ENCODE measurements at regions not wholly inside any gene's neighbourhood (a gene's known extent, or its start where the extent isn't known, plus 50 kb on each side); places are given as distances from the start of the nearest gene placed in this dataset.

DNA sequence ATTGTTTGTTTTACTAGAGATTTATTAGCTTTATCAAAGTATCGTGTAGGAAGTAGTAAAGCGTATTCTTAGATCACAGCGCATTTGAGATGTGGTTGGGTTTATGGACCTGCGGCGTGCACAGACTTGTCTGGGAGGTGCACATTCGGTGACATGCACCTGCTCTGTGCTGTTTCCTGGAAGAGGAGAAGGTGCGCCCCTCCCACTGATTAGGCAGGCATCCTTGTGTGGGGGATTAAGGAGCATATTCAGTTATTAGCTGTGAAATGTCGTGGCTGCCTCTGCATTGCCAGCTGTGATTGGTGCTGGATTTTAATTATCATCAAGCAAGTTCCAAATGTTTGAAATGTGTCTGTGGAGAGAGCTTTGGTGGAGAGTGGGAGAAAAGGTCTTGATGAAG, 903.8 kb upstream of the RBFOX1 start:
- no peak for DNase-seq (ENCODE audit: low spot score)
- Mint-ChIP-seq H3K9me3 (peaks cover 12% of the 10 kb centered on the region), H3K27ac (no peak overlapping the region), H3K36me3 (ENCODE audit: low read depth) (no peaks in the 10 kb centered on the region), H3K4me1 (ENCODE audit: low read depth) (no peaks in the 10 kb centered on the region), H3K4me3 (no peak overlapping the region), H3K27me3 (ENCODE audit: insufficient read depth) (no peaks in the 10 kb centered on the region)
- intact Hi-C loops (cut with micrococcal nuclease) = no loop called here

DNA sequence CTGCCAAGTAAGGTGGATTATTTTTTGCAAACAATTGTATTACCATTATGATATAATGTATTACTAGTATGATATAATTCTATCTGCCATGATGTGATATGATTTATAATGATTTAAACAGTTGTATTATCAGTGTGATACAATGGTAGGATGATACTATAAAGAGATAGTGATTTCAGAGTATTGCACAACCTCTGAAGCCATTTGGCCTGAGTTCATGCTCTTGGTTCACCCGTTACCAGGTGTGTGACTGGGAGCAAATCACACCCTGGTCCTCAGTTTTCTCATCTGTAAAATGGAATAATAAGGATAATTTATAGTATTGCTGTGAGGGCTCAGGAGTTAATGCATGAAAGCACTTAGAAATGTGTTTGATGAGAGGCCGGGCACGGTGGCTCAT, 905.0 kb upstream of the RBFOX1 start:
- no peak for DNase-seq (ENCODE audit: low spot score)
- H3K36me3 Mint-ChIP-seq (ENCODE audit: low read depth) = no peaks in the 10 kb centered on the region
- intact Hi-C loops (cut with micrococcal nuclease) = no loop called here
- no peak overlapping the region for H3K27ac Mint-ChIP-seq
- no peaks in the 10 kb centered on the region for H3K4me1 Mint-ChIP-seq (ENCODE audit: low read depth)
- H3K9me3 Mint-ChIP-seq = peaks cover 19% of the 10 kb centered on the region
- no peaks in the 10 kb centered on the region for H3K27me3 Mint-ChIP-seq (ENCODE audit: insufficient read depth)
- no peak overlapping the region for H3K4me3 Mint-ChIP-seq

DNA sequence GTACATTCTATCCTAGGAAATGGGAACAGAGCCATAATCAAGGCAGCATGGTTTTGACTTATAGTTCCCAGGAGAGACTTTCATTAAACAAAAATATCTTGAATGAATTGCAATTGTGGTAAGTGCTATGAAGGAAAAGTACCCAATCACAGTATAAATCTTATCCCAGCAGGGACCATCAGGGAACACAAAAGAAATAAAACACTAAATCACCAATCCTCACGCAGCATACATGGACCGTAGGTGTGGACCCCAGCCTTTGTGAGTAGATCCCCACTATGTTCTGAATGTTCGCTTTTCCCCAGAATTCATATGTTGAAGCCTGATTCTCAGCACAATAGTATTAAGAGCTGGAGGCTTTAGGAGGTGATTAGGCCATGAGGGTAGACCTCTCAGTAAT, 925.0 kb upstream of the RBFOX1 start:
- Mint-ChIP-seq H3K4me1 (ENCODE audit: low read depth) (no peaks in the 10 kb centered on the region), H3K4me3 (no peak overlapping the region), H3K27ac (no peak overlapping the region), H3K27me3 (ENCODE audit: insufficient read depth) (no peaks in the 10 kb centered on the region), H3K9me3 (peaks cover 20% of the 10 kb centered on the region), H3K36me3 (ENCODE audit: low read depth) (no peaks in the 10 kb centered on the region)
- intact Hi-C loops (cut with micrococcal nuclease) = no loop called here
- no peak for DNase-seq (ENCODE audit: low spot score)

DNA sequence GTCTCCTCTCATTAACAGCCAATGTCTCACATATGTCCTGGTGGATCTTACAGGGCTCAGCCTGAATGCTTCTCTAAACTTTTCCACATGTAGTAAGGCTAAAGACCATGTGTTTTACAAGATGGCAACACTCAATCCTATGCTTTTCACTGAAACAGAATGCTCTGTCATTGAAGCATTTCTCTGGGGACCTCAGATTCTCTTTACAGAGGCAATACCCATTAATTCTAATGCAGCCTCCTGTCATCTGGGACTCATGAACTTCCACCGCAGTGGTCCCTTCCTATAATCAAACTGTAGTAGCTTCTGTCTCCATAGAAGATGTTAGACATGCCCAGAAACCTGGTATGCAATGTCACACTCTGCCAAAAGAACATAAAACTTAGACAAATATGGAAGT, 926.6 kb upstream of the RBFOX1 start:
- H3K36me3 Mint-ChIP-seq (ENCODE audit: low read depth) = no peaks in the 10 kb centered on the region
- no peaks in the 10 kb centered on the region for H3K27me3 Mint-ChIP-seq (ENCODE audit: insufficient read depth)
- no peaks in the 10 kb centered on the region for H3K4me1 Mint-ChIP-seq (ENCODE audit: low read depth)
- intact Hi-C loops (cut with micrococcal nuclease) = no loop called here
- H3K27ac Mint-ChIP-seq = no peak overlapping the region
- peaks cover 15% of the 10 kb centered on the region for H3K9me3 Mint-ChIP-seq
- no peak overlapping the region for H3K4me3 Mint-ChIP-seq
- DNase-seq (ENCODE audit: low spot score) = no peak

DNA sequence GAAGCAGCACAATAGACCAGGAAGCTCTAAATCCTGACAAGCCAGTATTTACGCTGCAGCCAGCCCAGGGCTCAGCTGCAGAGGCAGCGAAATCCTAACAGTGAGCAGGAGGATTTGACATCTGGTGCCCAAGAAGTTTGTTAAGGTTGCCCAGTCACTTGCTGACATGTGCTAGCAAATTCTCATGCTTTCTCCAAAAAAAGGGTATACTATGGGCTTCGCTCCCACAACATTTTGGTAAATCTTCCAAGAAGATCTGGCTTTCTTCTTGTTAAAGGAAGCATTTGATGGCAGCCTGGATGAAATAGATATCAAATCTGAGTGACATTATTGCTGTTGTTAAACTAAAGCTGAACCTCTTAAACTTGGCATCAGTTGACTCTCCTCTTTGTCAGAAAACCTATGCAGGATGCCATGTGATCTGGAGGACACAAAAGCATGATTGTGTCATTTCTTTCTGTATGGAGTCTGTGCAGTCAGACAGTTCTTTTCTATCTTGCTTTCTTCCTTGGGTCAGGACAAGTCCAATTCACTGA, 949.7 kb upstream of the RBFOX1 start:
- Mint-ChIP-seq H3K27me3 (ENCODE audit: insufficient read depth) (no peaks in the 10 kb centered on the region), H3K4me1 (ENCODE audit: low read depth) (no peaks in the 10 kb centered on the region), H3K36me3 (ENCODE audit: low read depth) (no peaks in the 10 kb centered on the region), H3K27ac (no peak overlapping the region), H3K4me3 (no peak overlapping the region), H3K9me3 (peaks cover 12% of the 10 kb centered on the region)
- DNase-seq (ENCODE audit: low spot score) = no peak
- intact Hi-C loops (cut with micrococcal nuclease) = no loop called here

DNA sequence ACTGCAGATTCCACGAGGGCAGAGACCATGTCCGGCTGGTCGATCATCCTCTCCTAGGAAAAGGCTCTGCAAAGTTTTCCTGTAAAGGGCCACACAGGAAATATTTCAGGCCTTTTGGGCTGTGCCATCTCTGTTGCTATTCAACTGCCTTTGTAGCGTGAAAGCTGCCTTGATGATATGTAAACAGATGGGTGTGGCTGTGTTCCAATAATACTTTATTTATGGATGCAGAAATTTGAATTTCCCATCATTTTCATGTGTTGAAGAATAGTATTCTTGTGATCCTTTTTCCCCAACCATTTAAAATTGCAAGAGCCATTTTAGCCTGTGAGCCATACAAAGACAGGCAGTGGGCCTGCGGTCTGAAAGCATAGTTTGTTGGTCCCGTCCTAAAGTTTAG, 950.7 kb upstream of the RBFOX1 start:
- no peaks in the 10 kb centered on the region for H3K4me1 Mint-ChIP-seq (ENCODE audit: low read depth)
- no peaks in the 10 kb centered on the region for H3K27me3 Mint-ChIP-seq (ENCODE audit: insufficient read depth)
- no peak for DNase-seq (ENCODE audit: low spot score)
- intact Hi-C loops (cut with micrococcal nuclease) = no loop called here
- H3K9me3 Mint-ChIP-seq = peaks cover 12% of the 10 kb centered on the region
- no peak overlapping the region for H3K4me3 Mint-ChIP-seq
- H3K36me3 Mint-ChIP-seq (ENCODE audit: low read depth) = no peaks in the 10 kb centered on the region
- no peak overlapping the region for H3K27ac Mint-ChIP-seq

DNA sequence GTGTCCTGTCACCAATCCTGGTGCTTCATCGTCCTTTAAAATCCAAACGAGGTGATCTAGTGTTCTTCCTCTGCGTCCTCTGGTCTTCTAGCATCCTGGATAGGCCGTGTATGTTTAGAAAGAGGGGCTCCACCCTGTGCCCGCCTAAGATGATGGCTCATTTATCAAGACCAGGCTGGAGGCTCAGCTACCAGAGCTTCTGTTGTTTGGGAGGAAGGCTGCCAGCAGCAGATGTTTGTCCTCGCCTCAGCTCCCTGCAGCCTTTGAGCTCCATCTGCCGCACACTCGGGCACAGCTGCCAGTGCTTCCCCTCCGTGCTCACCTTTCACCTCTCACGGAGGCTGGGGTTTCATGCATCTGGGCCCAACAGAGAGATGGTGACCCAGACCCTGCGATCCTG, 954.7 kb upstream of the RBFOX1 start:
- Mint-ChIP-seq H3K4me3 (no peak overlapping the region), H3K36me3 (ENCODE audit: low read depth) (no peaks in the 10 kb centered on the region), H3K27me3 (ENCODE audit: insufficient read depth) (no peaks in the 10 kb centered on the region), H3K27ac (no peak overlapping the region), H3K4me1 (ENCODE audit: low read depth) (no peaks in the 10 kb centered on the region), H3K9me3 (peaks cover 3% of the 10 kb centered on the region)
- no peak for DNase-seq (ENCODE audit: low spot score)
- intact Hi-C loops (cut with micrococcal nuclease) = no loop called here

DNA sequence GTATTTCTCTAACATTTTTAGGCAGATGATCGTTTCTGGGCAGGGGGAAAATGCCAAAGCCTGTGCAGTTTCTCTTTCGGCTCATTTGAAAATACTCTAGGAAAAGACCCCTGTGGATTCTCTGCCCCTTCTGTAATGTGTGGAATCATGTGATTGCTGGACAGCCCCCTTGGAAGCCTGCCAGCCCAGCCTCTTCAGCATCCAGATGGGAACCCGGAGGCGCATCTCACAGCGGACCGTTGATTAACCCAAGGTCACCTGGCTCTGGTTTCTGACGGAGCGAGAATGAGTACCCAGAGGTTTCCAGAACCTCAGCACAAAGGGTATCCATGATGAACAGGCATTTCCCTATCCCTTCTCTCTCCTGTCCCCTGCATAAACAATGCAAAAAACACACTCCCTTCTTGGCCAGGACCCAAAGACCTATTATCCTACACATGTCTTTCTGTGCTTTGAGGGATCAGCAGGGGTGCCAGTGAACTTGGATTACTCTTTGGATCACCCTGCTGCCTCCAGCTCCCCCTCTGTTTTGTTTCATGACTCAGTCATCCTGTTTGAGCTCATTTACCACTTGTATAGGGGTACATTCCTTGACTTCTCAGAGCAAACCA, 957.1 kb upstream of the RBFOX1 start:
- no peak overlapping the region for H3K27ac Mint-ChIP-seq
- H3K27me3 Mint-ChIP-seq (ENCODE audit: insufficient read depth) = no peaks in the 10 kb centered on the region
- no peak overlapping the region for H3K4me3 Mint-ChIP-seq
- intact Hi-C loops (cut with micrococcal nuclease) = no loop called here
- H3K36me3 Mint-ChIP-seq (ENCODE audit: low read depth) = no peaks in the 10 kb centered on the region
- no peak for DNase-seq (ENCODE audit: low spot score)
- no peaks in the 10 kb centered on the region for H3K4me1 Mint-ChIP-seq (ENCODE audit: low read depth)
- peaks cover 3% of the 10 kb centered on the region for H3K9me3 Mint-ChIP-seq

DNA sequence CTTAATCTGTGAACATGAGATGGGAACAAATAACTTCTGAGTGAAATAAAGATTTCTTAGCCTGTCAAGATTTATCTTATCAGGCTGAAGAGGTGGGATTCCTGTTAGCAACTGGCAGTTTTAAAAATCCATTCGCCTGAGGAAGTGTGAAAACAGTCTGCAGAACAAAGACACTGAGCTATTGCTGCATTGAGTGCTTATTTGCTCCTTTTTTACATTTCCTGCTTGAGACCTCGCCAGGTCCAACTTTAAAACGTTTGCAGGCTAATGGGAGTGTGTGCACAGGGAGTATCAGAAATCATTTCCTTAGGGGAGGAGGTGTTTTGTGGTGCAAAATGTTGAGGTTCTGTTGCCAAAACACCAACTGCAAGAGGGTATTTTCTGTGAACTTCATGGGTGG, 957.8 kb upstream of the RBFOX1 start:
- H3K9me3 Mint-ChIP-seq = peaks cover 6% of the 10 kb centered on the region
- intact Hi-C loops (cut with micrococcal nuclease) = no loop called here
- H3K4me1 Mint-ChIP-seq (ENCODE audit: low read depth) = no peaks in the 10 kb centered on the region
- H3K27ac Mint-ChIP-seq = no peak overlapping the region
- no peak overlapping the region for H3K4me3 Mint-ChIP-seq
- no peaks in the 10 kb centered on the region for H3K27me3 Mint-ChIP-seq (ENCODE audit: insufficient read depth)
- DNase-seq (ENCODE audit: low spot score) = no peak
- no peaks in the 10 kb centered on the region for H3K36me3 Mint-ChIP-seq (ENCODE audit: low read depth)

DNA sequence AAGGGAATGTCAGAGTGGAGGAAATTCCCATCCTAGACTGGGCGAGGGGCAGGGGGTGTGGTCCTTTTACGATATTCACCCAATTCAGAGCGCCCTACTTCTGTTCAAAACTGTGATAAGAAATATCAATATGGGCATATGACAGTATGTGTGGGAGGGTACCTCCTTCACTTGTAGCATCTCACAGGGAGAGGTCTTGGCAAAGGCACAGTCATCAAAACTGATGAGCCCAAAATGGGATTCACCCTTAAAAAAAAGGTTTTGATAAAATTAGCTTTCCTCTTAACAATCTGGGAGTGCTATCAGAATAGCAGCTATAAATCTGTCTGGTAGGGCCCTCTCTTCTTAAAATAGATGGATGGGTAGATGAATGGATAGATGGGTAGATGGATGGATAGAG, 967.8 kb upstream of the RBFOX1 start:
- Mint-ChIP-seq H3K36me3 (ENCODE audit: low read depth) (no peaks in the 10 kb centered on the region), H3K27me3 (ENCODE audit: insufficient read depth) (no peaks in the 10 kb centered on the region), H3K4me1 (ENCODE audit: low read depth) (no peaks in the 10 kb centered on the region), H3K9me3 (peaks cover 27% of the 10 kb centered on the region), H3K4me3 (no peak overlapping the region), H3K27ac (no peak overlapping the region)
- intact Hi-C loops (cut with micrococcal nuclease) = no loop called here
- DNase-seq (ENCODE audit: low spot score) = no peak

DNA sequence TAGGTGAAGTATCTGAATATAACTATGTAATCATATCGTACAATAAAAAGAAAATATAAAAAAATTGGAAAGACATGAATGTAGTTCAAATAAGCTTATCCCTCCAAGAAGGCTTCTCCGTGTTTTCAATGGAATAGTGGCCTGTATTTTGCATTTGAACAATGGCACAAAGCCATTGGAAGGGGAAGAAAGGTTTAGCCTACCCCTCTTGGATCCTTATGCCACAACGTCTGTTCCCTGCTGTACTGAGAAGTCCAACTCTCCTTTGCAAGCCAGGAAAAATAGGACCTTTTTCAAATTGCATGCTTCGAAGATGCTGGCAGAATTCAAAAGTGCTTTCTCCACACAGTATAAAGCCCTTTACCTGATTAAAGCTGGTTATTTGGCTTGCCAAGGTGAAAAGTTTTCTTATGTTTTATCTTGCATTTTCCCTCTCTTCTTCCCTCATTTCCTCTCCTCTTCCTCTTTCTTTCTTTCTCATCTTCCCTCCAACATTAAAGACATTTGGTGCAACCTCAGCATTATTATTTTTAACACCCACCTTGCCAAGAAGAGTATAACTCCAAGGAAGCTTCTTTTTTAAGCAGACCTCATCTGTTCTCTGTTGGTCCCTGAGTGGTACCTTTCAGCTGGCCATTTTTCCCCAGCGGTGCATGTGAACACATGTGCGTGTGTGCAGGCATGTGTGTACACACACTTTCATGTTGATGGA, 968.6 kb upstream of the RBFOX1 start:
- Mint-ChIP-seq H3K4me1 (ENCODE audit: low read depth) (no peaks in the 10 kb centered on the region), H3K36me3 (ENCODE audit: low read depth) (no peaks in the 10 kb centered on the region), H3K9me3 (peaks cover 27% of the 10 kb centered on the region), H3K4me3 (no peak overlapping the region), H3K27me3 (ENCODE audit: insufficient read depth) (no peaks in the 10 kb centered on the region), H3K27ac (no peak overlapping the region)
- intact Hi-C loops (cut with micrococcal nuclease) = no loop called here
- DNase-seq (ENCODE audit: low spot score) = no peak

DNA sequence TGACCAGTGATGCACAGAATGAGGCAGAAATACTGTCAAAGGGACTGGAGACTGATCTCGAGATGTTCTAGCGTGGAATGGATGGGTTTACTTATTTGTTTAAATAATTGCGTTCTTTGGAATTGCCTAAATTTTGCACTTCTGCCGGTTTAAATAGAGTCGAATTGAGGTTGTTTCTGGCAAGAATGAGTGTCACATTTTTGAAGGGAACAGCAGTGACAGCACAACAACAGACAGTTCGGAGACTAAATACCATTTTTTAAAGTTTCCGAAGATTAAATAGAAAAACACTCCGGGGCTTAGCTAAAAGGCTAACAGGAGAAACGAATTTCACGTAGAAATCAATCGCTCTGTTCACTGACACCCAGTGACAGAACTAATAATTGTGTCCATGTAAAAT, 969.2 kb upstream of the RBFOX1 start:
- H3K4me1 Mint-ChIP-seq (ENCODE audit: low read depth) = no peaks in the 10 kb centered on the region
- no peak overlapping the region for H3K4me3 Mint-ChIP-seq
- no peak overlapping the region for H3K27ac Mint-ChIP-seq
- no peaks in the 10 kb centered on the region for H3K36me3 Mint-ChIP-seq (ENCODE audit: low read depth)
- no peak for DNase-seq (ENCODE audit: low spot score)
- no peaks in the 10 kb centered on the region for H3K27me3 Mint-ChIP-seq (ENCODE audit: insufficient read depth)
- H3K9me3 Mint-ChIP-seq = peaks cover 24% of the 10 kb centered on the region
- intact Hi-C loops (cut with micrococcal nuclease) = no loop called here

DNA sequence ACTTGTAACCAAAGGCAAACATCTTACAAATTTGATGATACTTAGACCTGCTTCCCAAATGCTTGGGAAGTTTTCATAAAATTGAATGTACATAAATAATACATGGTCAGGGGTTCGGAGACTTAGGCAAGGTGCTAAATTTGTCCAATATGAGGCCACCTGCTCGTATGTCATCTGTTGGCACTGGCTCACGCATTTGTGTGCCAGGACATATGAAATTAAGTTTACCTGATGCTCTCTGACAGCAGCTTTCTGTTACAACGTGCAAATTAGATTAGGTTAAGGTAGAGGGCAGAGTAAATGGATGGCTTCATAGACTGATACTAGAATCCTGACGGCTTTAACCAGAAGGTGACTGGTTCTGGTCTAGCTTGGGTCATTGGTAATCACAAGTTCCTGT, 970.3 kb upstream of the RBFOX1 start:
- Mint-ChIP-seq H3K27me3 (ENCODE audit: insufficient read depth) (peaks cover 2% of the 10 kb centered on the region), H3K36me3 (ENCODE audit: low read depth) (no peaks in the 10 kb centered on the region), H3K9me3 (peaks cover 23% of the 10 kb centered on the region), H3K4me3 (no peak overlapping the region), H3K27ac (no peak overlapping the region), H3K4me1 (ENCODE audit: low read depth) (no peaks in the 10 kb centered on the region)
- DNase-seq (ENCODE audit: low spot score) = no peak
- intact Hi-C loops (cut with micrococcal nuclease) = no loop called here

DNA sequence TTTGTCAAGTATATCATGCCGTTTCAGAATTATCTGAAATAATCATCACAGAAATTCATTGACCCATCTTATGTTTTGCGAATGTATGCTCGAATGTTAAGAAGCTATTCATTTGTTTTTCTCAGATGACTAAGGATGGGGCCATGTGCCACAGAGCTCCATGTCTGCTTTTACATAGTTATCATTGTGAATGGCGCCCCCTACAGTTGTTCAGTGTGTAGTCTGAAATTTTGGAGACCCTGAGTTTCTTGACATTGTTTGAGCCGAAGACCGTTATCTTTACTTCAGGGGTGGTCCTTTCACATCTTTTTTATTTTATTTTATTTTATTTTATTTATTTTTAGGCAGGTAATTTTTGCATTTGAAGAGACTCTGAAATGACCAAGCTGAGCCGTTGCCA, 972.0 kb upstream of the RBFOX1 start:
- no peaks in the 10 kb centered on the region for H3K36me3 Mint-ChIP-seq (ENCODE audit: low read depth)
- H3K27ac Mint-ChIP-seq = no peak overlapping the region
- H3K4me1 Mint-ChIP-seq (ENCODE audit: low read depth) = no peaks in the 10 kb centered on the region
- DNase-seq (ENCODE audit: low spot score) = no peak
- H3K4me3 Mint-ChIP-seq = no peak overlapping the region
- intact Hi-C loops (cut with micrococcal nuclease) = no loop called here
- peaks cover 2% of the 10 kb centered on the region for H3K27me3 Mint-ChIP-seq (ENCODE audit: insufficient read depth)
- H3K9me3 Mint-ChIP-seq = peaks cover 32% of the 10 kb centered on the region
